Activated CD8-positive, alpha-beta memory T cell treated with anti-CD3 and anti-CD28 coated beads for 1 hour (primary cell): ENCODE measurements at regions not wholly inside any gene's neighbourhood (a gene's known extent, or its start where the extent isn't known, plus 50 kb on each side); places are given as distances from the start of the nearest gene placed in this dataset.

Source experiments
- DNase-seq, 2 donors: peaks; one replicate each; pipeline ENCODE4 v3.0.0-alpha.2; 2020; ENCODE audit warnings: low read depth in 1 of 2; ENCODE audit errors: extremely low read depth in 1 of 2

DNA sequence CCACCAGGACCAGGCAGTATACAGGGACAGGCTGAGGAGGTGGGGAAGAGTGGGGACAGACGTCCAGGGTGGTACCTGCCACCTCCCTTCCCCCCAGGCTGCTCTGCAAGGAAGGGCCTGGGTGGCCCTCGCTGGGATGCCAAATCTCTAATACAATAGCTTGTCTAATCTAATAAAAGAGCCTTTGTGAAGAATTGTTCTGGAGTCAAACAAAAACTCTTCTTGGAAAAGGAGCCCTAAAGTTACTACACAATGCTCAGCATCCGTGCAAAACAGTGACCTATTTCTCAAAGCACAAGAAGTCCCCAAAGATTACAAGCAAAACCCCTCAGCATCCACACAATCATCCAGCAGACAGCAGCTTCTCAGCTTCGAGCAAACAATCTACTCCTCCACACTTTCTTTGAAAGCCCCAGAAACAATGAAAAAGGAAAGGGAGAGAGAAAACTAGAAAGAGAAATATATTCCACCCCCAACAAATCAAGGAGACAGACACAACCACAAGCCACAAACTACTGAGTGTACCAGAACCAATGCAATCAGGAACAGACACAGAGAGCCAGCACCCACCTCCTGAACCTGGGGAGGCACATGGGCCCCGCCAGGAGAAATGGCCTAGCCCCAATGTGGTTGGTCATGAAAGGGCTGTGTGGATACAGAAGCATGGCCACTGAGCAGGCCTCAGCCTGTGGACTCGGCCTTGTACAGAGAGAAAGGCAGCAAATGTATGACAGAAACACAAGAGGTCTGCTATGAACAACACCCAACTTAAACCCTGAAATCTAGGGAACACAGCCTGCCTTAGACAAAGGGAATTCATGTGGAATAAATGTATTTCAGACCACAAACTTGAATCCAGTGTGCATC is 177.1 kb upstream of the CHRNA7 start:
- DNase-seq, result no peak

DNA sequence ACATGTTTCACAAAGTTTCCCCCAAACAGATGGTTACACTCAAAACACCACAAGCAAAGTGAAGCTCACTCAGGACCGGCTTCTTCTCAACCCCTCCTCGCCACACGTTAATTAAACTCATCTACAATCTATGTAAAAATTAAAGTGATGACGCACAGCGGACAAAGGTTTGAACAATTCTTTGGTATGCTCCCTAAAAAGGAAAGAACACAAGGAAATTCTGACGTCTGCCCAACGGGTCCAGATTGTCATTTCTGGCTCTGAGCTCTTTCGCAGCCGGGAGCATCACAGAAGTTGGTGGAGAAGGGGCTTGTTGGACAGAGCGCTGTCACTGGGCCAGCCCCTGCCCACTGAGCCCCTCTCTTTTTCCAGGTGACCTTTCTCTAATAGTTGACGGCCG is 173.7 kb upstream of the CHRNA7 start:
- no peak for DNase-seq

DNA sequence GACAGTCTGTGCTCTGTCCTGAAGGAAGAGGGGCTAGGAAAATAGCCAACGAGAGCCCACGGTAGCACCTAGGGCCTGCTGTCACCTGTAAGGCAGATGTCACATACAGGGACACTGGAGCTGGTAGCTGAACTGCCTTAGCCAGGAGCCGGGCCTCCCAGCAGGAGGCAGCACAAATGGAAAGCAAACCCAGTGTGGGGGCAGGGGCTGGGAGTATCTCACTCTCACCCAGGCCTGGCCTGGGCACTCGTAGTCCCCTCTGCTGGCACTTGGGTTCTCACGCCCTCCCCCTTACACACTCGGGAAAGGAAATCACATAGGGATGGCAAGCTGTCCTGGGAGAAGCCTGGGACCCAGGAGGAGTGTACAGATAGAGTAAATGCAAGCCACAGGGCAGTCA is 173.1 kb upstream of the CHRNA7 start:
- DNase-seq, result no peak

DNA sequence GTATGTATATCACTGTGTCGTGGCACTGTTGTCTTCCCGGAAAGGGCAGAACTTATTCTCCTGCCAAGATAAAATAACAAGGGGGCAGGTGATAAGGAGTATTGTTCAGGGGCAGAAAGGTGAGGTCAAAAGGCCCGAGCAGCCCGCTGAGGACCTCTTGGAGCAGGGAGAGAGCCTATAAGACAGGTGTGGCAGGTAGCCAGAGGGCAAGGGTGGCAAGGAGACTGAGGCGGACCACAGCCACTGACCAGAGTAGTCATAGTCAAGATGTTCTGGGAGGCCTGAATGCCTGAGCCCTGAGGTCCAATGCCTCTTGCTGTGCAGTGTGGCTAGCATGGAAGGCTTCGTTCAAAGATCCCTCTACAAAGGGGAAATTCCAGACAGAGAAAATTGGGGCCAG is 172.3 kb upstream of the CHRNA7 start:
- no peak for DNase-seq

DNA sequence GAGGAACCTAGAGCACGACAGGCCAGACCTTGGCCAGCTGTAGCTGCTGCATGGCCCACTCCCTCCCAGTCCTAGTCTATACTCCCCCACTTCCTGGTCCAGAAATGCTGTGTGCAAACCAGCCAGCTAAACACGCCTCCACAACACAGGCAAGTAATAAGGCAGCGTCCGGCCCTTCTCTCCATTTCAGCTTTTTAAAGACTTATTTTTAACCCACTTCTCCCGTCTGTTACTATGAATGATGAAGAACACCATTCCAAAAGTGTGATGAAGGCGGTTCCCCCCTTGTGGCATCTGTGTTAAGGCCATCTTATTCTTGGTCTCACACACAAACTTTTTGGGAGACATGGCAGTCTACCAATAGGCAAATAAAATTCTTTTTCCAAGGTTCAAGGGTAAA is 164.1 kb upstream of the CHRNA7 start:
- no peak for DNase-seq

DNA sequence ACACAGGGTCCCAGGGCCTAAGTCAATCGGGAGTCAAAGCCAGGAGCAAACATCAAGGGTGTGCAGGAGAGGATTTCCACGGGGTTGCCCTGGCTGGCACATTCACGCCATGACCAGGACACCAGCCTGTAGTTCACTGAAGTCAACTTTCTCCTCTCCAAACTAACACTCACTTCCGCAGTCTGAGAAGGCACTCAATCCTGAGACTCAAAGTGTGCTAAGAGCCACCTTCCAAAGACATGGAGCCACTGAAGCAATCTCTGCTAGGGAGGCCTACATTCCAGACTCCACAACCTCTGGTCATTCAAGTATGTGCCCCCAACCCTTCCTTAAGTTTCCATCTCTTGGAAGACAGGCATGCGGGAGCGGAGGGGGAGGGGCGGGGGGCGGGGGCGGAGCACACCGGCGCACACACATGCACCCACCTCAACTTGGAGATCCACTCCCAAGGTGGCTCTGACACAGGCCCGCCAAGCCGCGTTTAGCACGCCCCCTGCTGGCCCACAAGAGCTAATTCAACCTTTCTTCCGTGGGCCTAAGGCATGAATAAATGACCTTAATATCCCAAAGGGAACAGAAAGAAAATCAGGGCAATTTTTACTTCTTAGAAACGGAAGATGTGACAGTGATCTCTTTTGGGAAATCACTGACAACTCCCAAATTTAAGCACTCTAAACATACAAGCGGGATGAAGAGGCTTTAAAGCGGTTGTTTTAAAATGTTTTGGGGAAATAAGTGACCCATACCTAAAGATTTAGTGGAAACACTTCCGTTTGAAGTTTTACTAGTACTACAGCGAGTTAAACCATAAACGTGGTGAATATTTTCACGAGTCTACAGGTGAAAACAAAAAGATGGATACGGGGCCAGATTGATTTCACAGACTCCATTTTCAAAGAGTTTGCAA is 162.5 kb upstream of the CHRNA7 start:
- DNase-seq, result peak in 1 of 2 donors; percentile 36

DNA sequence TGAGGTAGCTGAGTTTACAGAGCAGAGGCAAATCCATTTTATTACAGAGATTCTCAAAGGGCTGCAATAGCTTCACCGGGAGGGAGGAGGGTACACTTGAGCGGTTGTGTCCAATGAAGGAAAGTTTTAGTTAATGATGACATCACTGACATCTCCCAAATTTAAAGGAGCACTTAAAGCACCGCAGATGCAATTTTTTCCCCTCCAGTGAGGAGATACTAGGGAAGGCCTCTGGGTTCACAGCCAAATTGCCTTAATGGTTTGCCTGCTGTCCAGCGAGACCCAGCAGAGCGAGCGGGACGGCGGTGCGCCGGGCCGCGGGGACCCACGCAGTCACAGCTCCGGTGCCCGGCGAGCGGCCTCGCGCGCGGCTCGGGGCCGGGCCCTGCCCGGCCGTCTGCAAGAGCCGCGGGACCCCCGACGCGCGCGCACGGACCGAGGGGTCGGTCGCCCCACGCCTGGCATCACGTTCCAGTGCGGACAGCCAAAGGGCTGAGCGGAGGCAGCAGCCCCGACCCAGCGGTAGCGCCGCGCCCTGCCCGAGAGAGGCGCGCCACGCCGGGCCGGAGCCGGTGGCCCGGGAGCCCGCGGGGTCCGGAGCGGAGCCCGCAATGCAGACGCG is 160.5 kb upstream of the CHRNA7 start:
- DNase-seq, result no peak

DNA sequence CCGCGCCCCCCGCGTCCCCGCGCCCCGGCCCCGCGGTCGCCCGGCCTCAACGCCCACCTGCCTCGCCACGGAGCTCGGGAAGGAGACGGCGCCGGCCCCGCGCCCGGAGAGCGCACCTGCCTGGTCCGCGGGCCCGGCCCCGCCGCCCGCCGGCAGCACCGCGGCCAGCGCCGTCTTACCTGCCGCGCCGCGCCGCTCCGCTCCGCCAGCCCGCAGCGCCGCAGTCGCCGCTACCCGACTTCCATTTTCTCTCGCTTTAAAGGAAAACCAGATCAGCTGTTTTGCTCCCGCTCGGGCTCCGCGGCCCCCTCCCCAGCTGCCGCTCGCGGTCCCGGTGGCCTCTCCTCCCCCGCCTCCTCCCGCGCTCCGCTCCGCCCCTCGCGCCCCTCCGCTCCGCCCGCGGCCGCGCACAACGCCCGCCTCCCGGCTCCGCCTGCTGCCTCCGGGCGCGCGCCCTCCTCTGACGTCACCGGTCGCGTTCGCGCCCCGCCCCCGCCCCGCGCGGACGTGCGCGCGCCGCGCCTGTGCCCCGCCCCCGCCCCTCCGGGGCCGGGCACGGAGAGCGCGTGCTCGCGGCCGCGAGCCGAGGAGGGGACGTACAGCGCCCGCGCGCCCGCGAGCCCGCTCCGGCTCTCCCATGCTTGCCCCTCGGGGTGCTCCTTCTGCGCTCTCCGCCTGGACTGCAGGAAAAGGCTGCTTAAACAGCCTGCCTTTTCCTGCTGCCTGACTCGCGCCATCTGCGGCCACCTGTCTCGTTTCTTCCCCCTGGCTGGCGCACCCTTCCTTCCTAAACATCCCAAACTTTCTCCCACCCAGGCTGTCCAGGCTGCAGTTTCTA is 159.8 kb upstream of the CHRNA7 start, which contains the start of gene OTUD7A:
OTUD7A (minus strand) TSS at position 346 of the 838 bp plus-strand sequence.
- DNase-seq, result peak; percentile 50 to 78

DNA sequence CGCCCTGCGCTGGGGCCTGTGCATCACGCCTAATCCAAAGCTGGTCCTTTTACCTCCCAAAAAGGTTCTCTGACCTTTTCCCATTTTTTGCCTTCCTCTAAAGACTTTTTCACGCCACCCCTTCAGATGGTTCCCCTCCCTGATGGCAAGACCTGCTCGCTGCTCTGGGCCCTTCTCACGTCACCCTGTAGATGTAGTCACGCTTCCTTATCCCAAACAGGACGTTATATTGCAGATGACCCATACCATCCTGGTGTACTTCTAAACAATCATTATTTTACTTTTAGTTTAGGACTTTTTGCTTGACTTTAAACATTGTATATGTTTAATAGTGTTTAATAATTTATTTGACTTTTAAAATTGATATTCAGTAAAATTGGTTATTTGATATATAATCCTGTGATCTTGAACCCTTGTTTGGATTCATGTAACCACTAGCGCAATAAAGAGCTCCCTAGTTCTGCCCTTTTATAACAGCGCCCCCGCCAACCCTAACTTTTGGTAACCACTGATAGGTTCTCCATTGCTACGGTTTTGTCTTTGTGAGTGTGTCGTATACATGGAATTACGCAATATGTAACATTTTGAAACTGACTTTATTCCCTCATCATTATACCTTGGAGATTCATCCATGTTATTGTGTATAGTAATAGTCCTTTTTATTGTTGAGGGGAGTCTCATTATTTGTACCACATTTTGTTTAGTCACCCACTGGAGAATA is 159.0 kb upstream of the CHRNA7 start:
- no peak for DNase-seq

DNA sequence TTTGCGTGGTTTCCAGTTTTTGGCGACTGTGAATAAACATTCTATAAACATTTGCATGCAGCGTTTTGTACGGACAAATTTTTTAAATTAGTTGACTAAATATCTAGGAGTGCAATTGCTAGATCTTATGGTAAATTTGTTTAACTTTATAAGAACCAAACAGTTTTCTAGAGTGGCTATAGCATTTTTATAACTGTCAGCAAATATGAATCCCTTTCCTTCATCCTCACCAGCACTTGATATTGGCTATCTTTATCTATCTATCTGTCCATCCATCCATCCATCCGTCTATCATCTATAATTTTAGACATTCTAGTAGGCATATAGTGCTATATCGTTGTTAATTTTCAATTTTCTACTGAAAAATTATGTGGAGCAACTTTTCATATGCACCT is 158.4 kb upstream of the CHRNA7 start:
- DNase-seq, result no peak

DNA sequence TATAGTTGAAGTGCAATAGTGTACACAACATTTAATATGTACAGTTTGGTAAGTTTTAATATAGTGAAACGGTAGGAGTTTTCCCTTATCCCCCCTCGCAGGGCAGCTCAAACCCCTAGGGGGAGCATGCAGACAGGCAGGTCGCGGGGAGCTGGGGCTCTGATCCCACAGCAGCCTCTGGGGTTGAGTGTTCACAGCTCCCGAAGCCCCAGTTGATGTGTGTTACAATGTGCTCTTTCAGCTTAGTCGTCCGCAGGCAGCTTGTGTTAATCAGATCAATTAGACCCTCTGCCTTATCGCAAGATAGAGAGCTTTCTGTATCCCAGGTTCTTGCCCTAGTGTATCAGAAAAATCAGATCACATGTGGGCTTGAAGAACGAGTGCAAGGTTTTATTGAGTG is 143.1 kb upstream of the CHRNA7 start:
- no peak for DNase-seq

DNA sequence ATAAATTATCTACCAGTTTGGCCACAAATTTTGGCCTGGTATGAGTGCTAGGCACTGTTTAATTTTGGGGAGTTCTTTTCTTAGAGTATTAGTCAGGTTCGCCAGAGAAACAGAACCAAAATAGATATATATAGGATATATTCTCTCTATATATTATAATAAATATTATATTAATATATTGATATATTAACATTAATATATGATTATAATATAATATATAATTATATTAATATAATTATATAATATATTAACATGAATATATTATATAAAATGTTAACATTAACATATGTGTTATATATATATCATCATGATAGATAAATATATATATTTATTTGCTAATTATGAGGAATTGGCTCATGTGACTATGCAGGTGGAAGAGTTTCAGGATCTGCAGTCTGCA is 137.8 kb upstream of the CHRNA7 start:
- no peak for DNase-seq

DNA sequence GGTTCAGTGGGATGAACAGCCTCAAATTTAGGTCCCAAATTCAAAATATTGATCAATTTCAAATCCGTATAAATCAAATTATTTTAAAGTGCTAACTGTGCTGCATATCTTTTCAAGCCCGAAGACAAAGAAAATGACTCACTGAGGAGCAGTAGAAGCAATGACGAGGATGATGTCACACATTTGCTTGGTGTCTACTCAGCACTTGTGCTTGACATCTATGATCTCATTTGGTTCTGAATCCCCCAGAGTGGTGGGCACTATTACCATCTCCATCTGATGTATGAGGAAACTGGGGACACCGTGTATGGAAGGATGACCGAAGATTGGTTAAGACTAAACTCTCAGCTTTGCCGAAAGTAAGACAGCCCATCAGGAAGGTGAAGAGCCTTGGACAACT is 136.5 kb upstream of the CHRNA7 start:
- DNase-seq, result no peak

DNA sequence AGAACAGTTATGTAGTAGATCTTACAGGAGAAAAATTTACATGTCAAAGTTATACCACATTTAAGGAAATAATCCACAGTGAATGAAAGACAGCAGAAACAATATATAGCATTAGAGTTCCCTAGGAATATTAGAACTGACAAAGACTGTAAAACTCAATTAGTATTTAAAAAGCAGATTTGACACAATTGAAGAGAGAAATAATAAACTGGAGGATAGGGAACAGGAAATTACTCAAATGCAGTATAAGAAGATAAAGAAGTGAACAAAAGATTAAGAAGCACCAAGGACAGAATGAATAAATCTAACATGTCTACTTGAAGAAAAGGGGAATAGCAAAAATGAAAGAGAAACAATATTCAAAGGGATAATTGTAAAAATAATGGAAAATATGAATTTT is 132.6 kb upstream of the CHRNA7 start:
- no peak for DNase-seq

DNA sequence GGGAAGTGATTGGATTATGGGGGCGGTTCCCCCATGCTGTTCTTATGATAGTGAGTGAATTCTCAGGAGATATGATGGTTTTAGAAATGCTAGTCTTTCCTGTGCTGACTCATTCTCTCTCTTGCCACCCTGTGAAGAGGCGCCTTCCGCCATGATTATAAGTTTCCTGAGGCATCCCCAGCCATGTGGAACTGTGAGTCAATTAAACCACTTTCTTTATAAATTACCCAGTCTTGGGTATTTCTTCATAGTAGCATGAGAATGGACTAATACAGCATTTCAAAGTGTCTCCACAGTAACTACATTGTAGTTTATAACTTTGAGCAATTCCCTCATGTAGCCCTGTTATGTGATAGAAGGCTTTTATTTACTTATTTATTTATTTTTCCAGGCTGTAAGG is 128.8 kb upstream of the CHRNA7 start:
- DNase-seq, result no peak

DNA sequence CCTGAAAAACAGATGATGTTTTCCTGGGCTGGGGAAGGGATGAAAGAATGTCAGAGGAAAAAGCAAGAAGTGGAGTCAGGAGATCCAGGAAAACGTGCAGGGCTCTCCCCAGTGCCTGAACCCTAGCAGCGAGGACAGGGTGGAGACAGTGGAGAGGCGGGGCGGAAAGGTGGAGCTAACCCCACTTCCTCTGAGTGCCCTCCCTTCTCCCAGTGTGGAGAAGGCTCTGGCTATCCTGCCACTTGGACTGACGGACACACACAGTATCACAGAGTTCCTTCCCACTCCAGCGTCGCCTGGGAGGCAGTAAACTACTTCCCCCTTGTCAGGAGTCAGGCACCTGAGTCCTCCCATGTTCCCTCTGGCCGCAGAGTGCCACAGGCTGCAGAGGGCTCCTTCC is 125.3 kb upstream of the CHRNA7 start:
- DNase-seq, result no peak

DNA sequence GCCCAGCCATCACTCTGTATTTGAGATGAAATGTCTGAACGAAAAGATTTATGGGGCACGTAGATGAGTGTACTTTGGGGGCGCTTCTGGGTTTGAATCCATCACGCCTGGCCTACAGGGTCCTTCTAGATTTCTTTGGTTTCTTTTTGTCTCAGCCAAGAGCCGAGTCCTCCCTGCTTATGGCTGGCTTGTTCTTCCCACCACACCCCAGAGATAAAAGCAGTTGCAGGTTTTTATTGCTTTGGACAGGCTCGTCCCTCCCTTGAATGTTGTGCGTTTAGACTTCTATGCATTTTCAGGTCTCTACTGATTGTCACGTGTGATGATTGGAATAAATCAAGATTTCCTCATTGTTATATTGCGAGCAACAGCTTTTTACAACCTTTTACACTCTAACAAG is 104.8 kb upstream of the CHRNA7 start:
- DNase-seq, result no peak

DNA sequence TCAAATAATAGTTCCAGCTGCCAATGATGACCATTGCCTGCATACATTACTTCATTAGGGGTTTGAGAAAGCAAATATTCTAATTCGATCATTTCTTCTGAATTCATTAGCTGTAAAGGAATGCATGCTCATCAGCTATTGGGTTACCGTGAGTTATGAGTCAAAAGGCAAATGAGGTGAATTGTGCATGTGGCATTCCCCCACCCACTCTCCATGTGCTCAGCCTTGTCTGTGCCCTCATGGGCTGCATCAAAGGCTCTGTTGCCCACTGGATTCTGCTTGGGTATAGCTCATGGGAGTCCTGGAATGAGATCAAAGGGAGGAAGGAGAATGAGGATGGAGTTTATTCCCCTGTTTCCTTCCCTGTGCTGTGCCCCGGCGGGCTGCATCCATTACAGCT is 99.3 kb upstream of the CHRNA7 start:
- no peak for DNase-seq

DNA sequence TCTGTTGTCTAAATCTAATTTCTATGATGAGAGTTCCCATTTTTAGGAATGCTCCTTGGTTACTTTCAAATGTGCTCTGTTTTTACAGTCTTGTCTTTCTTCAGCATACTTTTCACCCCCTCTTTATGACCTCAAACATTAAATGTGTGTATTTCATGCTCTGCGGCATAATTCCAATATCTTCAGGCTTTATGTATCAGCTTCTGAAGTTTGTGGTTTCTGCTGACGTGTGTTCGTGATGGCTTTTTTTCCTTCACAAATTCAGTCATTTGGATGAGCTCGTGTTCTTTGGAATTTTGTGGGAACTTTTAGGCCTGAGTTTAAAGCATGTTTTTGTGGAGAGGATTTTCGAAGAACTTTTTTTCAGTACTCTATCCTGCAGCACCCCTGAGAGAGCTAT is 97.7 kb upstream of the CHRNA7 start:
- DNase-seq, result no peak

DNA sequence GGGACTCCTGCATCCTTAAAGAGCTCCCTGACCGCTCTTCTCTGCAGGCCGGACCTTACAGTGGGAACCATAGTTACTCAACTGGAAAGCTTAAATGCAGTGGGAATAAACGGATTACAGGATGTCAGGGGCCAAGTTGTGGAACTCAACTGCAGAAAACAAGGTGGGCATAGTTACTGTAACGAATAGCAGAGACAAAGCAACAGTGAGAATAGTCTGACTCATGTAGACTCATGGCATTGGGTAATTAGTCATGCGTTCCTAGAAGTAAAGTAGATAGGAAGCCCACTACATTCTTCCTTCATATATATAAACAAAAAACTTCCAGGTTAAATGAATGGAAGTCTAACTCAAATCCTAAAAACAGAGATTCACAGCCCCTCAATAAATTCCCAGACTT is 95.5 kb upstream of the CHRNA7 start:
- DNase-seq, result no peak
